Globus pallidus (tissue), 1 donor: ENCODE measurements at regions not wholly inside any gene's neighbourhood (a gene's known extent, or its start where the extent isn't known, plus 50 kb on each side); places are given as distances from the start of the nearest gene placed in this dataset.

Source experiments
- DNase-seq: peaks from one replicate; pipeline ENCODE4 v3.0.0-alpha.2; 2015; ENCODE audit warnings: low spot score

DNA sequence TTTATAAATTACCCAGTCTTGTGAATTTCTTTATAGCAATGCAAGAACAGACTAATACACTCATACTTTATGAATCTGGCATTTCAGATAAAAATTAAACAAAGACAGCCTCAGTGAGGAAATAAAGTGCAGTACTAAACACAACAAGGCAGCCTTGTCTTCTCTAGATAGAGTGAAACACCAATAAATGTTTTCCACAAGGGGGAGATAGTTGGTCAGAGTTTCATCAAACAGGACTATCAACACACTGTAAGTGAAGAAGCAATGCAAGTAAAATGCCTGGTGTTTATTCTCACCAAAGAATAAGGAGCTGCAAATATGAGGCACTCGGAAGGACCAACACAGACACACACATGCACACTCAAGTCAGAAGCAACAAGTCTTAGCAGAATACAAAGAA is 62.8 kb downstream of the FAM9B start:
- peak; percentile 23 for DNase-seq

DNA sequence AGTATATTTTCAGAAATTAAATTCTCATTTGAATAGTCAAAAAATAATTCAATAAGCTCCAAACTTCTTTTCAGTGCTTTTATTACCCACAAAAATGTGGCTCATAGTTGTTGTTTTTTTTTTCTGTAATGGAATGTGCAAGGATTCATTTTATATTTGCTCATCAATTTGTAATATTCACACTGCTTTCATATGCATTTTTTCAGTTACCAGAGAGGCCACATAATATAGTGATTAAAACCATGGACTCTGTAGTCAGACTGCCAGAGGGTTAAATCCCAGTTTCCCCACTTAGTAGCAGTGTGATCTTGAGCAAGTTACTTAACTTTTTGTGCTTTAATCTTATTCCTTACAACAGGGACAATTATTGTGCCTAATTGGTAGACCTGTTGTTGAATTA is 64.5 kb downstream of the FAM9B start:
- DNase-seq: no peak

DNA sequence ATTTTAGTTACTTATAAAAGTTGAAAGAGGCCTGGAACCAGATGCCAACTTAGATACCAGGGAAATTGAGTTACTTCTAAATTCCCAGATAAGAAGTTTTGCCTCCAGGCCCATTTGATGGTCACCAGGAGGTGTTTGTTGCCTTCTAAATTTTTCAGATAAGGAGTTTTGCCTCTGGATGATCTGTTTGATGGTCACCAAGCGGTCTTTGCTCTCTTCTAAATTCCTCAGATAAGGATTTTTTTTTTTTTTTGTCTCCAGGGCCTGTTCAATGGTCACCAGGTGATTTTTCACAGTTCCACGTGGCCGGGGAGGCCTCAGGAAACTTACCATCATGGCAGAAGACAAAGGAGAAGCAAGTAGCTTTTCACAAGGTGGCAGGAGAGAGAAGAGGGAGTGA is 66.5 kb downstream of the FAM9B start:
- no peak for DNase-seq

DNA sequence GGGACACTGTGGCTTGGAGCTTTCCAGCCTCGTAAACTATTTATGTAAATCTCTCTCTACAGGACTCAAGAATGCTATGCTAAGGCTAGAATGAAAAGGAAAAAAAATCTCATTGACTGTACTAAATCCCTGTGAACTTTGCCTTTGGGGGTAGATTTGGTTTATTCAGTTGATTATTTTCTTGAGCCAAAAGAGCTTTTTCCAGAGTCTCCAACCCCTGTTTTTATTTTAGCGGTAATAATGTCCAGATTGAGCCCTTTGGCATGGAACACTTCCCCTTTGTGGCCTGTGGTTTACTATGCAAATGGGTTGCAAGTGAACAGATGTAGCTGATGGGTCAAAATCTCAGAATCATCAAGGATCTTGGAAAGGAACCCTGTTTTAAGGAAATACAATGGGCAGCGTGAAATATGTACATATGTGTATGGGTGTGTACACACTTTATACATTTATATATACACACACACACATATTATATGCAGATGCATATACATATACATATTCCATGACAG is 72.9 kb downstream of the FAM9B start:
- no peak for DNase-seq

DNA sequence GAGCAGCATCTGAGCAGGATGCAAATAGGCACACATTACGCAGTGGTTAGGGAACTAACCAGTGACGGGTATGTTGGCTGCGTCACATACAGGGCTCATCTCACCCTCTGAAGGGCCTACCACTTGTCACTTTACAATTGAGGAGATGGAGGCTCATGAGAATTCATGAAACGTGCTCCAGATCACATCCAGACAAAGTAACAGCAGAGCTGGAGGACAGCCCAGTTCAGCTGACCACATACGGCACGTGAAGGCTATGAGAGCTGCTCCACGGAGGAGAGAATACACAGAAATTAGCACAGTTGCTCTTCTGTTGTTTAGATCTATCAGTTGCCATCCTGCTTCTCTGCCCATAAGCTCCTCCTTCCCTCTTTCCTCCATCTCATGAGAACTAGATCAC is 78.4 kb downstream of the FAM9B start:
- DNase-seq: no peak

DNA sequence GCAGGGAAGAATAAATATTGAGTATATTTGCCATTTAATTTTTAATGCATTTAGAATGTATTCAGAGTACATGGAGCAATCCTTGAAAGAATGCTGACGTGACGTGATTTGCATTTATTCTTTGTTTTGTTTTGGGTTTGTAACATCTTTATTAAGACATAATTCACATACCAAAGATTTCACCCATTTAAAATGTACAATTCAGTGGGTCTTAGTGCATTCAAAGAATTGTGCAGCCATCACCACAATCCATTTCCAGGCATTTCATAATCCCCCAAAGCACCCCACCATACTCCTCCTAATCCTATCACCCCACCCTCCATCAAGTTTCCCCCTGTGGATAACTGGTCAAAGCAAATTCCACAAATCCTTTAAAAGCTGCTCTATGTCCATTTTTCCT is 87.4 kb downstream of the FAM9B start:
- no peak for DNase-seq

DNA sequence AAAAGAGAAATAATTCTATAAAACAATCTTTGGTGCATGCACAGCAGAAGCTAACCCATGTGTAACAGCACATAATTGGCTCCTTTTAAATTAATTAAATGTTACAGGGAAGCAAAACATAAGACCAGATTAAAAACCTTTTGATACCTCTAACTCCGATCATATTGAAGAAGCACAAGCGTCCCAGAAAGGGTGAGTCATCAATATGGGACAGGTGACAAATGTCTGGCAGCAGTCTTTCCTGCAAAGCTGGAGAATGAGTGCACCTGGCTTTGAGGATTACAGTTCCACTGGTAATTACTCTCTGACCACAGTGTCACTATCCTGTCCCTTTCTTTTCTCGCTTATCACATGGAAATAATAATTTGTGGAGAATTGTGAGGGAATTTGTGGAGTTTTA is 94.6 kb downstream of the FAM9B start:
- no peak for DNase-seq

DNA sequence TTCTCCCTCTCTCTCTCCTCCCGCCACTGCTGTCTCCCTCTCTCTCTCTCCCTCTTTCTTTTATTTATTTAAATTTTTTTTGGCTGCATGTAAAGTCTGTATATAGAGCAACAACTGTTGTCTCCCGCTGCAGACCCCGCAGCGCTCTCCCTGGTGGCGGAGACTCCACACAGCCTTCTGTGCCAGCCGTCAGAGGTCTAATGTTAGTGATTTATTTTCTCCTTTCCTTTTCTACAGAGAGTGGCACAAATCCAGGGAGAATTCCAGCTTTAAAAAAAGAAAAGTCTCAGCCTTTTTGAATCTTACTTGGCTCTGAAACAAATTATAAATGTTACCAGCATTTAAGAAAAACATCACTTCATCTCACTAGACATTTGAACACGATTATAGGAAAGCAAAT is 106.2 kb downstream of the FAM9B start:
- DNase-seq: no peak

DNA sequence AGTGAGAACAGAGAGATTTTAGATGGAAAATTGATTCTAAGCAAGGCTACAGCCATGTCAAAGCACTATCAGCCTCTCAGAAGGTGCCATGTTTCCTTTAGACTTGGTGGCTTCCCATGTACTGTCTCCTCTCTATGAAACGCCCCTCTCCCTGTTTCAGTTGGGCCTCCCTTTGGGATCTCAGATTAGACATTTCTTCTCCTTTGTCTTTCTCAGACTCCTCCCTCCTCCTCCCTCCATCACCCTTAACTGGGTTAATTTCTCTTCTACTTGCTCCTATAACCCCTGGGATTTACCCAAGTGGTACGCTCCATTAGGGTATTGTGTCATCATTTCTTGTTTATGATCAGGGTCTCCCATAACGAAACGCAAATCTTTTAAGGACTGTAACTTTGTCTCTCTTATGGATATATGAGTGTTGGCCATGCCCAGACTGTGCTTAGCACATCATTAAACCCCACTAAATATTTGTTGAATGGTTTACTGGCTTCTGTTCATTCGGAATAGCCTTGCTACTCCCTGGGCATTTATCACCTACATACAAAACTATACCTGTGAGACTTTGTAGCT is 106.8 kb downstream of the FAM9B start:
- DNase-seq: no peak

DNA sequence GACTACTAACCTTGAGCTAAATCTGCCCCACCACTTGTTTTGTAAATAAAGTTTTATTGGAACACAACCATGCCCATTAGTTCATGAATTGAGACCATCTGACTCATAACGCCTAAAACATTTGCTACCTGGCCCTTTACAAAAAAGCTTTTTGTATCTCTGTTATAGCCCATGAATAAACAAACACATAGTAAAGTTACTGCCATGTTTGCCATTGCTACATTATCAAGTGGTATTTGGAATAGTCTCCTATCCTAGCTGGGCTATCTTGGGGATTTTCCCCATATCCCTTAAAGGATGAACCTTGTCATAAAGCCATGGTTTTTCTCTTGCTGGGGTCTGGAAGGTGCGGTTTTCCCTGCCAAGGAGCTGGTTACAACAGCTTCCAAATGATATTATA is 112.3 kb downstream of the FAM9B start:
- DNase-seq: no peak

DNA sequence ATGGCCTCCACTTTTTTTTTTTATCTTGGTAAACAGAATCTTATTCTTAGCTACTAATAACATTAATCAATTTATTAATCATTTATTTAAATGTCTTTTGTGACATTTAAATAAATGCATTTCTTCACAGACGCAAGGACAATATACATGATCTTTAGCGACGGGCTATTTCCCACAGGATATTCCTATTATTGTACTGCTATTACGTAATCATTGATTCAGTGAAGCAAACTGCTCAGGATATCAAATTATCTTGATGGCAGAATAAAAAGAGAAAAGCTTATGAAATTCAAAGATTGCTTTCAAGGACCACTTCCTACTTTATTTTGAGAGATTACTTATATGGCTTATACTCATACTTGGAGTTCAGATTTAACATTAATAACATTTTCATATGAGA is 114.1 kb downstream of the FAM9B start:
- DNase-seq: no peak

DNA sequence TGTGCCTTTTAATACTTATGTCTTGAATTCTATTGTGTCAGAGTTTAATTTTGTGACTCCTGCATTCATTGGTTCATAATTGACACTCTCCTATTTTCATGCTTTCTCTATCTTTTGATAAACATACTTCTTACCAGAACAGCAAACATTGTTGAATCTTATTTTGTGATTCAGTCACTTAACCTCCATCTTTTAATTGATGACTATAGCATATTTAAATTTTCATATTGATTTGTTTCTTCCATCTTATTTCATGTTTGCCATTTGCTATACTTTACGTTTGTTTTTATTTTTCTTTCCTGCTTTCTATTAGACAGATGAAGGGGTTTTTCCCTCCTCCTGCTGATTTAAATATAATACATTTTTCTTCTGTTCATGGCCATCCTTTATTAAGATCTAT is 115.5 kb upstream of the FAM9A start:
- DNase-seq: no peak

DNA sequence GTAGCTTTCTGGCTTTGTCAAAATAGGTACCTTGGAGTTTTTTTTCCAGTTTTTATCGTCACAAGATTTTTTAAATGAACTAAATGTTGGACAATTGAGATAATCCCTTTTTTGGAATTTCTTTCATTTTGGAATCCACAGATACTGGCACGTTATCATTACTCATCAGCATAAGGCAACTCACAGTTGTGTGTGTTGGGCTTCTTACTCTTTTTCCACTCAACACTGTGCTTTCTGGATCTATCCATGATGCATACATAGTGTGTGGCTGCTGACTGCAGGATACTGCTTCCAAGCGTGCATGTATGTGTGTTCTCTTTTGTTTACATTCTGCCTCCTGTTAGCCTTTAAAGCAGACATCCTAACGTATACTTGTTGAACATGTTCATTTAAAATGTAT is 113.5 kb upstream of the FAM9A start:
- DNase-seq: no peak

DNA sequence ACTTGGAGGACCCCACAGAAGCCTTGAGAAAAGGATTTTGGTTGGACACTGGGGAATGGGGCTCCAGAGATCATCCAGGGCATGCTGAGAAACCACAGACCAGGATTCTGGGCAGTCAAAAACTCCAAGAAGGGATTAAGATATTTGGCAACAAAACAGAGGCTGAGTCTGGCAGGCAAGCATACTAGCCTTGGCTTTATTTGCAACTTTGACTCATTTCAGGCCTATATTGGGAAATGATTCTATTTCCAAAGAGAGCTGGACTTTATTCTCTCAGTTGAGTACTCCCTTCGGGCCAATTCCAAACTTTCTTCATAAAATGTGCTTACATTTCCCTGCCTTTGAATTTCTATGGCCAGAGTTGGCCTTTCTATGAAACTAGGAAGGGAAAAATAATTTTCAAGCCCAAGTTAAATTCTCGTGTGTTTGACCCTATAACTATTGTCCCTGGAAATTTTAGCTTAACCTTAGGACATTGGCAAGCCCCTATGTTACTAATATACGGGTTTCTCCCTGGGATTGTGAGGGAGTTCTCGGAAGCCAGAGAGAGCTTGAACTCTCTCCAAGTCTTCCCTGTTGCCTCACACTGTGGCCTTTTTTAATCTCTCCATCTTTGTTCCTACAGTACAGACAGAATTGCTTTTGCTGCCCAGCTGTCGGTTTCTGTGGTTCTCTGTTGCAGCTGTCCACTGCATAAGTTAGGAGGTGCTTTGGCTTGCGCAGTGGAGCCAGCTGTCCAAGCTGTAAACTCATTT is 112.6 kb upstream of the FAM9A start:
- peak; percentile 12 for DNase-seq

DNA sequence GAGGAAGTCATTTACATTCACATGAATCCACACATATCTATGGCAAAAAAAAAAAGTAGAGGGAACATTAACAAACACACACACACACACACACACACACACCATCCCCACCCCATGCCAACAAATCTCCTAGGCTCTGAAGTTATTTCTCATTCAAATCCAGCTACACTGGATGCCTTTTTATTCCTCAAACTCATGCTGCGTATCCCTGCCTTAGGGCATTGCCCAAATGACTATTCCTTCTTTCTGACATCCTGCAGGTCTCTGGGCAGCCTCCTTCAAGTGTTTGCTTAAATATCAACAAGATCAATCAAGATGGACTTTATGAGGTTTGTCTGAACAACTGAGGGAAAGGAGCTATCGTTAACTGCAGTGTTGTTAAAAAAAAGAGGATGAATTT is 106.5 kb upstream of the FAM9A start:
- DNase-seq: no peak

DNA sequence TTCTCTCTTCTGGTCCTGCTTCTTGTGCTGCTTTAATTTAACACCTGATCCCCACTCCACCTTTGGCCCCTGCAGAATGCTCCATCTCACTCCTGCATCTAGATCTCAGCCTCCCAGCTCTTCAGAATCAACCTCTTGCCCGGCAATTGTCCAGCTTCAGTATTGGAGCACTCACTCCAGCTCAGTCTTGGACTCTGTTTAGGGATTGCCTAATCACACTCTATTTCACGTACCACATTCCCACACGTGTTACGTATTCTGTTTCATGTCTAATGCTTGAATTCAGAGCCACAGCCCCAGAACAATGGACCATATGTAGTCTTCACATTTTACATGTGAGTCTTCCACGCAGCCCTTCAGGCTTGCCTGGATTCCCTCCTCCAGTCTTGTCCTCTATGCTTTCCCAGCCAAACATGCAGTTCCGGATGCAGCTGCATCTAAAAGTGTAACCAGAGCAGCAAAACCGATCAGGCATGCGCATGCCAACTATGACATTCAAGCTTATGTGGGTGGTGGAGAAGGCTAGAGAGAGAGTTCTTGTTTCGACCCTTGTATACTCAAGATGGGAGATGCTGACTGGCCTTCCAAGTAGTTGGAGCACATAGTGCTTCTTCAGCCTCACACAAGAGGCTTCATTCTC is 105.2 kb upstream of the FAM9A start:
- no peak for DNase-seq

DNA sequence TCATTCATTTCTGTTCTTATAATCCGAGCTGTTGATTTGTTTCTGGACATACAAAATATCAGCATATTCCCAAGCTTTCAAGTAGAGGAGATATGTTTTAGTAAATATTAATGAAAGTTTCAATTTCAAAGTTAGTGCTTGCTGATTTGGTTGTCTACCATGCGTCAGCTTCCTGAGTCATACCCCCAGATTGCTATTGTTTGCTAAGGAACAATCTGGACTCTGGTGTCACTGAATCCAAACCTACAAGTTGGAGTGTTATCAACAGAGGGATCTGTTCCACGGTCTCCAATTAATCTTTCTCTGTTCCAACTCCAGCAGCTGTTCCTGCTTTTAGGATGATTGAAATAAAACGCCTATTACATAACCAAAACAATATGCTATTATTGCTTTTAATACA is 96.1 kb upstream of the FAM9A start:
- DNase-seq: no peak

DNA sequence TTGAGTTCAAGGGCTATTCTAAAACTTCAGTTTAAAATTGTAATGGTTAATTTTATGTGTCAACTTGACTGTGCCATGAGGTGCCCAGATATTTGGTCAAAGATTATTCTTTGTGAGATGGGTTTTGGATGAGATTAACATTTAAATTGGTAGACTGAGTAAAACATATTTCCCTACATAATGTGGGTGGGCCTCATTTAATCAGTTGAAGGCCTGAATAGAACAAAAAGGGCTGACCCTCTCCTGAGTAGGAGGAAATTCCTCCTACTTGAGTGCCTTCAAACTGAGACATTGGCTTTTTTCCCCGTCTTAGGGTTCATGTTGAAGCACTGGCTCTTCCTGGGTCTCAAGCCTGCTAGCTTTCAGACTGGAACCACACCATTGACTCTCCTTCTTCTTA is 89.6 kb upstream of the FAM9A start:
- DNase-seq: no peak

DNA sequence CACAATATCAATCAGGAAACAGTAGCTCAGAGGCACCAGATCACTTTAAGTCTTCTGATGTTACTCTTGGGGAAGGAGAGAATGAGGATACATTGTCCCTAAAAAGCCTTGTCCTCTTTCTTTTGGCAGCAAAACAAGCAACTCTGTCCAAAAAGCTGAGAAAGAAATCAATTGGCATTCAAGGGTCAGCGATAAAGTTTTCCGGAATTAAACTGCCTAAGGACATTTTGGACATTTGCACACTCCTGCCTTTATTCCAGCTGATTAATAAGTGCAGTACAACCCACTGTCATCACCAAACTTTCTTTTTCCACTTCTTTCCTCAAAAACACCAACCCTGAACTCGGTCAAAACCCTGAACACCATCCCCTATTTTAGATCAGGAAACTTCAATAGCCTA is 85.8 kb upstream of the FAM9A start:
- DNase-seq: no peak

DNA sequence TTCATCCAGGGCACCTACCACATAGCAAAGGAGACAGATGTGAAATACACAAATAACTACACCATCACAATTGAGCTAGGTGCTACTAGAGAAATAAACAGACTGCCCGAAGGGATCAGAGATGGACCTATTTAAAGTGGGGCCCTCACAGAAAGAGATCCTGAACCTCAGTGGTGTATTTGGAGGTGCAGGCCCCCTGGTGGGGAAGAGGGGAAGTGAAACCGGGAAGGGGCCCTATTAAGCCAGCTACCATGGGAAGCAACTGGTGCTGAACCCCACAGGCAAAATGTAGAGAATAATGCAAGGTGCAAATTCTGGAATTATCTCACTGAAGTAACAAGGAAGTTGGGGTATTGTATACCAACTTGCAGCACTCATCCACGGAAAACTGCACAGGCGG is 78.6 kb upstream of the FAM9A start:
- DNase-seq: no peak

DNA sequence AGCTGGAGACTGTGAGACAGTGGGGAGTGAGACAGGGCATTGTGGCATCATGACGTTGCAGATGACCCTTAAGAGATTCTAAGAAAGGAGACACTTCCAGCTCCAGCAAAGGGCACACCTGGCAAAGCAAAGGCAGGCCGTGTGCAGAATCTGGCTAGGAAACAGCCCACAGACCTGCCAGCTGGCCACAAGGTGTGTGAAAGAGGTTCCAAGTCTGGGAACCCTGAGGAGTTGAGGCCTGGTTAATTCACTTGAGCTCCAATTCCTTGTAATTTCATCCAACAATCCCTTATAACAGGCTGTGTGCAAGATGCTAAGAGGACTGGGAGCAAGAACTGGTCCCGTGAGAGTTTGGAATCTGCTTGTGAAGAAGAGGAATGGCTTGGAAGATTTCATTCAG is 72.8 kb upstream of the FAM9A start:
- DNase-seq: no peak

DNA sequence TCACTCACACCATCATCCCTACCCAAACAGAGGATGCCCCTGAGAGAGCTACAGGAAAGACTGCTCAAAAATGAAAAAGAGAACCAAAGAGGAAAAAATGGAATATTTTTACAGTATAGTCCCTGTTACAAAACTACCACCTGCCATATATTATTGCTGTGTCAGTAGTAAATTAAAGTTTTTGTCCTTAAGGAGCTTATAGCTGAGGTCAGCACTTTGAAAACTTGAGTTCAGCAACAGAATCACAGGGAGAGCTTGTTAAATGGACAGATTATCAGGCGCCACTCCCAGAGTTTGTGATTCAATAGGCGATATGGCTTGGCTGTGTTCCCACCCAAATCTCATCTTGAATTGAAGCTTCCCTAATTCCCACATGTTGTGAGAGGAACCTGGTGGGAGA is 71.9 kb upstream of the FAM9A start:
- no peak for DNase-seq

DNA sequence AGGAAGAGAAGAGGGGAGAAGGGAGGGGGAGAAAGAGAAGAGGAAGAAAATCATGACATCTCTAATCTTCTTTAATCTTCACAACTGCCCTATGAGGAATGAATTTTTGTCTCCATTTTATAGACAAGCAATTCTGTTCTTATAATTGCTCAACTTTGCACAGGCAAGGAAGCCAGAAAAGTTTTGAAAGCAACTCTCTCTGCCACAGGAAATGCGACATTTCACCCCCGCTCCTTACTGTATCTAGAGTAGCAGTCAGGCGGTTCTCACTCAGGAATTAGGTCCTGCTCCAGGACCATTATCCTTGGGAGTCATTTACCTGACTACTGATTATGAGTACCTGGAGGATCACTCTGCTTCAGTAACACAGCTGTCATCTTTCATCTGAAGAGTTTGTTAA is 69.2 kb upstream of the FAM9A start:
- no peak for DNase-seq

DNA sequence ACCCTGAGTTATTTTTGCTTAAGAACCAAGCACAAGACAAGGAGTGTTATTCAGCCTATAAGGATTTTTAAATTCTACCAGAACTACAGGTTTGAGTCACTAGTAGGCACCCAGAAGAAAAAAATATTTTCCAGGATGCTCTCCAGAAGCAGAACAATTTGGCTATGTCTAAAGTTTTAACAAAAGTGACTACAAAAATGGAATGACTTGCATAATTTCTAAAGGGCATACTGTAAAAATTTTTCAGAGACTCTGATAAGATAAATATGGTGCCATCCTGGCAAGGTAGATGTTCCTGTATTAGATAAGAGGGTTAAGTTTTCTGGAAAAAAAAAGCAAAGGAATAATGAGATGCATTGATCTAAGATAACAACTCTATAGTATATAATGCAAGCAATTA is 68.6 kb upstream of the FAM9A start:
- DNase-seq: no peak
